ENCODE measurements at regions not wholly inside any gene's neighbourhood (a gene's known extent, or its start where the extent isn't known, plus 50 kb on each side); places are given as distances from the start of the nearest gene placed in this dataset.
"Not testable (repeated sequence)": the region's sequence is repeated elsewhere in the genome, so short reads cannot be mapped to it uniquely, and the experiment has no call there.

DNA sequence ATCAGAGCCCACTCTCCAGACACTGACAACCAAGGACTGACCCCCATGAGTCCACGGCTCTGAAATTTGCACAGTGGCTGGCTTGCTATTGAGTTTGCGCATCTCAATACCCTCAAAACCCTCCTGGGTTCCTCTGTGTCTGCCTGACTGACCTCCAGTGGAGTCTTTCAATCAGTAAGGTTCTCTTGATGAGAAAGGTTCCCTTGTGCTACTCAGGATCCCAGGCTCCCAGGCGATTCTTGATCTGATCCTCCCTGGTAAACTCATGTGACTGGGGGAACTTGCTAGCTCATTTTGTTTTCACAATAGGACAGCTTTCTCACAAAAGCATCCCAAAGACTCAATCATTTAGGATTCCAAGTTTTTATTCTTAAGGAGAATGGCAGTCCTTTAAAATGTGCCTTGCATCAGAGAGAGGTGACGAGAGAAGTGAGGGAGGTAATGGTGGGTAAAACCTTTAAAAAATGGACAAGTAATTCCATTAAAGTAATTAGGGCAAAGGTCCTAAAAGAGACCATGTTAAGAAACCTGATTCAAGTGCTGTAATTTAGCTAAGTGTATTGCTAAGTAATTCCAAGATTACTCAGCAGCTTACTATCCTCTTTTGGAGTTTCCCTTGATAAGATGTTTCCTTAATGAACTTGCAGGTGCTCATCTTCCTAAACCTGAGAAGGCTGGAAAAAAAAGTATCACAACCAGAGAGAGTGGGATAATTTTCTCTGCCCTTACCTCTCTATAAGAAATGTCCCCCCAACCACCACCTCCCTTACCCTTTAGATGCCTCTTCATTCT, 304.7 kb upstream of the SGK1 start:
- no peak overlapping the region for H3K4me3 ChIP-seq (replicated peaks in 1 of 2; ENCODE audit: low read depth in 2 of 2, low read length in 2 of 2)
- TF ChIP-seq, protein P1, sequence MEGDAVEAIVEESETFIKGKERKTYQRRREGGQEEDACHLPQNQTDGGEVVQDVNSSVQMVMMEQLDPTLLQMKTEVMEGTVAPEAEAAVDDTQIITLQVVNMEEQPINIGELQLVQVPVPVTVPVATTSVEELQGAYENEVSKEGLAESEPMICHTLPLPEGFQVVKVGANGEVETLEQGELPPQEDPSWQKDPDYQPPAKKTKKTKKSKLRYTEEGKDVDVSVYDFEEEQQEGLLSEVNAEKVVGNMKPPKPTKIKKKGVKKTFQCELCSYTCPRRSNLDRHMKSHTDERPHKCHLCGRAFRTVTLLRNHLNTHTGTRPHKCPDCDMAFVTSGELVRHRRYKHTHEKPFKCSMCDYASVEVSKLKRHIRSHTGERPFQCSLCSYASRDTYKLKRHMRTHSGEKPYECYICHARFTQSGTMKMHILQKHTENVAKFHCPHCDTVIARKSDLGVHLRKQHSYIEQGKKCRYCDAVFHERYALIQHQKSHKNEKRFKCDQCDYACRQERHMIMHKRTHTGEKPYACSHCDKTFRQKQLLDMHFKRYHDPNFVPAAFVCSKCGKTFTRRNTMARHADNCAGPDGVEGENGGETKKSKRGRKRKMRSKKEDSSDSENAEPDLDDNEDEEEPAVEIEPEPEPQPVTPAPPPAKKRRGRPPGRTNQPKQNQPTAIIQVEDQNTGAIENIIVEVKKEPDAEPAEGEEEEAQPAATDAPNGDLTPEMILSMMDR (IDR thresholded peaks at IDR 0.05; ENCODE audit: low read depth, low read length) = no peak
- no peak for DNase-seq (ENCODE audit: low read depth in 2 of 2)

DNA sequence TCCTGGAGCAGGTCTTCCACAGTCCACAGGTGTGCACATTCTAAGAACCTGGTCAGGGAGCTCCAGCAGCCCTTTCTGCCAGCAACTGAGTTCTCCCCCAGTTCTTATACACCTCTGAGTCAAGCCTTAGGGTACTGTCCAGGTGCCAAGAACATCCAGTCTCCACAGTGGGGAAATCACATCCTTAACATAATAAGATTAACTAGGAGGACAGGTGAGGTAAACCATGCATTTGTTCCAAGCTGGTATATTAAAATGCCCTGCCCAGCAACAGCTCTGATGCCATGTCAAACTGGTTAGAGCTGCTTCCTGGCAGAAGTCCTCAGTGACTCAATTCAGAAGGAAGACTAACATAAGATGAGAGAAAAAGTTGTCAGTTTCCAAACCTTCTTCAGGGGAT, 303.9 kb upstream of the SGK1 start:
- no peak overlapping the region for H3K4me3 ChIP-seq (replicated peaks in 1 of 2; ENCODE audit: low read depth in 2 of 2, low read length in 2 of 2)
- TF ChIP-seq, protein P1 (IDR thresholded peaks at IDR 0.05; ENCODE audit: low read depth, low read length) = no peak
- DNase-seq (ENCODE audit: low read depth in 2 of 2) = peak in 1 of 2 donors; percentile 18

DNA sequence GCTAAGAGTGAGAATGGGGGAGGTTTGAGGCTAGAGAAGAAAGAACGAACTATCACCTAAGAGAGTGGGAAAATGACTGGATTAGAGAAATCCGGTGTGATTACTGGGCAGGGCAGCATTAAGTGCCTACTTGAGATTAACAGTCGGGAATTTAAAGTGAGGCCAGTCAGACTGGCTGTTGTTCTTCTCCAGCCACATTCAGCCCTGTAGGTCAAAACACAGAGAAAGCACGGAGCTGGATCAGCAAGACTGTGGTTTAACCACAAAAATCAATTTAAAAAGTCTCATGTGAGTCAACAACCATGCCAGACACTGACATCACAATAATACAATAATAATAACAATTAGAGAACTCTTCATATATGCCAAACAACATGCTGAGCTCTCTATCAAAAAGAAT, 301.9 kb upstream of the SGK1 start:
- no peak overlapping the region for H3K4me3 ChIP-seq (replicated peaks in 1 of 2; ENCODE audit: low read depth in 2 of 2, low read length in 2 of 2)
- TF ChIP-seq, protein P1 (IDR thresholded peaks at IDR 0.05; ENCODE audit: low read depth, low read length) = no peak
- DNase-seq (ENCODE audit: low read depth in 2 of 2) = peak; percentile 58 to 79

DNA sequence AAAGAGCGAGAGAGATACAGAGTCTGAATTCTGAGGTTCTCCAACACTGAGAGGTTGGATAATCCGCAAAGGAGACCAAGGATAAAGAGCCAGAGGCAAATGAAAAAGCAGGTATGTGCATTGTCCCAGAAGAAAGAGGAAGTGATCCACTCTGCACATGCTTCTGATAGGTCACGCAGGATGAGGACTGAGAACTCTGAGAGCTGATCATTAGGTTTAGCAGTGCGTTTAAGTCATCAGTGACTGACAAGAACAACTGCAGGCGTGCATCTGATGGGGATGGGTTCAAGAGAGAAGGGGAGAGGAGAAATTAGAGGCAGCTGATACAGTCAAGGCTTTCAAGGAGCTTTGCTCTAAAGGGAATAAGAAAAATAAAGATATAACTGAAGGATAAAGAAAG, 301.2 kb upstream of the SGK1 start:
- H3K4me3 ChIP-seq (replicated peaks in 1 of 2; ENCODE audit: low read depth in 2 of 2, low read length in 2 of 2) = no peak overlapping the region
- no peak for DNase-seq (ENCODE audit: low read depth in 2 of 2)
- TF ChIP-seq, protein P1 (IDR thresholded peaks at IDR 0.05; ENCODE audit: low read depth, low read length) = no peak

DNA sequence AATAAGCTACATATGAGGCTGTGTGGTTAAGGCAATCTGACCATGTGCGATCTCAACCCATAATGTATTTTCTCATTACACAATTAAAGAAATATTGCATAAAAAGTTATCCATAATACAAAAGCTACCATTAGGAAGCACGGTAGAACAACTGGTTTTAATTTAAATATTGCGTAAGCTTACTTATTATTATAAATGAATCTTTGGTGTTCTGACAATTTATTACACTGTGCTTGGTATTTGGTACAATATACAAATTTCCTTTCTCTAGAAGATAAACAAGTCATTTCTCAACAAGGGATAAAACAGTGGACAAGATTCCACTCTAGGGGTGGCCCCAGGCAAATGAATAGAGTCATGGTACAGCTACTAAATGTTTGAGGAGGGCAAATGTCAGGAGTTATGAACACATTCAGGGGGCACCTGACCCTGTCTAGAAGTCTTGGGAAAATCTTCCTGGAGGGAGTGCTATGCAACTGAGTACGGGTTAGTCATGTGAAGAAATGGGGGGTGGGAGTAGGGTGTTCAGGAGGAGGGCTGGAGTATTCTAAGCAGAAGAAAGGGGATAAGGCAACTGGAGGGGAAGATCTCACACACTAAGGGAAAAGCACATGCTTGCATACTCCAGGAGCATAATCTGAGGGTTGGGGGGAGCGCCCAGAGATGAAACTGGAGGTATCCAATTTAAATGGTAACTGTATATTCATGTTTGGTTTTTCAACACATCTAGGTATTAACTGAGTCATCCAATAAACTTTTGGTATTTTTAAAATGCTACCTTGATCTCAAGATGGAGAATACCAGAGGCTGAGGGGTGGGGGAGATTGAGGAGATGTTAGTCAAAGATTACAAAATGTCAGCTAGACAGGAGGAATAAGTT, 296.9 kb upstream of the SGK1 start:
- no peak overlapping the region for H3K4me3 ChIP-seq (replicated peaks in 1 of 2; ENCODE audit: low read depth in 2 of 2, low read length in 2 of 2)
- TF ChIP-seq, protein P1 (IDR thresholded peaks at IDR 0.05; ENCODE audit: low read depth, low read length) = no peak
- no peak for DNase-seq (ENCODE audit: low read depth in 2 of 2)

DNA sequence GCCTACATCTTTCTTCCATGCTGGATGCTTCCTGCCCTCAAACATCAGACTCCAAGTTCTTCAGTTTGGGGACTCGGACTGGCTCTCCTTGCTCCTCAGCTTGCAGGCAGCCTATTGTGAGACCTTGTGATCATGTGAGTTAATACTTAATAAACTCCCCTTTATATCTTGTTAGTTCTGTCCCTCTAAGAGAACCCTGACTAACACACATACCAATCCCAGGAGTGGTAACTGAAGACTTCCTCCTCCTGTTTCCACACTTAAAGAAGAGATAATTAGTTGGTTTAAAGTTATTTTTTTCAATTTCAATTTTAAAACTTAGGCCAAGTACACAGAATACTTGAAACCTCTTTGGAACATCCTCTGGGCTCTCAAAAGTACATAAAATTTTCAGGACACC, 294.2 kb upstream of the SGK1 start:
- DNase-seq (ENCODE audit: low read depth in 2 of 2); H3K4me3 ChIP-seq (replicated peaks in 1 of 2; ENCODE audit: low read depth in 2 of 2, low read length in 2 of 2): not testable (repeated sequence)

DNA sequence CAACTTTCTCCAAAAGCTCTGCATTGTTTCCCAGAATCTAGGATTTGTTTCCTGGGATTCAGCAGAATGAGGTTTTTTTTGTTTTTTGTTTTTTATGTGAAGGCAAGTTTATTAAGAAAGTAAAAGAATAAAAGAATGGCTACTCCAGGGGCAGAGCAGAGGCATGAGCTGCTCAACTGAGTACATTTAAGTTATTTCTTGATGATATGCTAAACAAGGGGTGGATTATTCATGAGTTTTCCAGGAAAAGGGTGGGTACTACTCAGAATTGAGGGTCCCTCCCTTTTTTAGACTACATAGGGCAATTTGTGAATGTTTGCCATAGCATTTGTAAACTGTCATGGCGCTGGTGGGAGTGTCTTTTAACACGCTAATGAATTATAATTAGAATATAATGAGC, 292.5 kb upstream of the SGK1 start:
- no peak for DNase-seq (ENCODE audit: low read depth in 2 of 2)
- TF ChIP-seq, protein P1 (IDR thresholded peaks at IDR 0.05; ENCODE audit: low read depth, low read length) = no peak
- no peak overlapping the region for H3K4me3 ChIP-seq (replicated peaks in 1 of 2; ENCODE audit: low read depth in 2 of 2, low read length in 2 of 2)

Data from cardiac fibroblast (primary cell).